ENCODE measurements at regions not wholly inside any gene's neighbourhood (a gene's known extent, or its start where the extent isn't known, plus 50 kb on each side); places are given as distances from the start of the nearest gene placed in this dataset.
"Not testable (repeated sequence)": the region's sequence is repeated elsewhere in the genome, so short reads cannot be mapped to it uniquely, and the experiment has no call there.

GRCh38 chr6:19219931-19220330 is 617.2 kb upstream of the ID4 start:
- no peak for DNase-seq (ENCODE audit: low spot score)

- no peak for DNase-seq (ENCODE audit: low spot score)
Observed at GRCh38 chr6:19231878-19232561, 605.1 kb upstream of the ID4 start.

- no peak for DNase-seq (ENCODE audit: low spot score)
Observed at GRCh38 chr6:19245656-19246055, 591.5 kb upstream of the ID4 start.

- peak; percentile 26 for DNase-seq (ENCODE audit: low spot score)
Observed at GRCh38 chr6:19247181-19247580, 590.0 kb upstream of the ID4 start.

GRCh38 chr6:19256123-19256522 is 581.0 kb upstream of the ID4 start:
- DNase-seq (ENCODE audit: low spot score), result not testable (repeated sequence)

GRCh38 chr6:19261642-19262041 is 575.5 kb upstream of the ID4 start:
- DNase-seq (ENCODE audit: low spot score), result no peak

GRCh38 chr6:19268117-19268516 is 569.1 kb upstream of the ID4 start:
- peak; percentile 67 for DNase-seq (ENCODE audit: low spot score)

- no peak for DNase-seq (ENCODE audit: low spot score)
Observed at GRCh38 chr6:19268718-19269117, 568.5 kb upstream of the ID4 start.

GRCh38 chr6:19269341-19269898 is 567.8 kb upstream of the ID4 start:
- DNase-seq (ENCODE audit: low spot score), result no peak

GRCh38 chr6:19270616-19271015 is 566.6 kb upstream of the ID4 start:
- DNase-seq (ENCODE audit: low spot score), result no peak

- no peak for DNase-seq (ENCODE audit: low spot score)
Observed at GRCh38 chr6:19279273-19279684, 557.9 kb upstream of the ID4 start.

- no peak for DNase-seq (ENCODE audit: low spot score)
Observed at GRCh38 chr6:19287928-19288327, 549.2 kb upstream of the ID4 start.

GRCh38 chr6:19289457-19289856 is 547.7 kb upstream of the ID4 start:
- no peak for DNase-seq (ENCODE audit: low spot score)

GRCh38 chr6:19297880-19298279 is 539.3 kb upstream of the ID4 start:
- DNase-seq (ENCODE audit: low spot score), result no peak

- no peak for DNase-seq (ENCODE audit: low spot score)
Observed at GRCh38 chr6:19298421-19298820, 538.7 kb upstream of the ID4 start.

- DNase-seq (ENCODE audit: low spot score), result no peak
Observed at GRCh38 chr6:19299129-19299528, 538.0 kb upstream of the ID4 start.

- no peak for DNase-seq (ENCODE audit: low spot score)
Observed at GRCh38 chr6:19301980-19302379, 535.2 kb upstream of the ID4 start.

GRCh38 chr6:19303383-19303782 is 533.8 kb upstream of the ID4 start:
- no peak for DNase-seq (ENCODE audit: low spot score)

- DNase-seq (ENCODE audit: low spot score), result no peak
Observed at GRCh38 chr6:19309661-19310060, 527.5 kb upstream of the ID4 start.

- DNase-seq (ENCODE audit: low spot score), result no peak
Observed at GRCh38 chr6:19311786-19312185, 525.4 kb upstream of the ID4 start.

GRCh38 chr6:19312241-19312978 is 524.8 kb upstream of the ID4 start:
- no peak for DNase-seq (ENCODE audit: low spot score)

- DNase-seq (ENCODE audit: low spot score), result no peak
Observed at GRCh38 chr6:19317431-19317986, 519.7 kb upstream of the ID4 start.

- no peak for DNase-seq (ENCODE audit: low spot score)
Observed at GRCh38 chr6:19319005-19319404, 518.2 kb upstream of the ID4 start.
